GM19468 (cell line): ENCODE measurements at regions not wholly inside any gene's neighbourhood (a gene's known extent, or its start where the extent isn't known, plus 50 kb on each side); places are given as distances from the start of the nearest gene placed in this dataset.
"Not testable (repeated sequence)": the region's sequence is repeated elsewhere in the genome, so short reads cannot be mapped to it uniquely, and the experiment has no call there.

Source experiments
- ATAC-seq: cut with Tn5 transposase; IDR thresholded peaks from one replicate; pipeline ENCODE4 v1.9.1; 2021; ENCODE audit warnings: mild to moderate bottlenecking, moderate library complexity, moderate number of reproducible peaks; ENCODE audit not compliant: unreplicated experiment; ENCODE audit errors: extremely low read depth

DNA sequence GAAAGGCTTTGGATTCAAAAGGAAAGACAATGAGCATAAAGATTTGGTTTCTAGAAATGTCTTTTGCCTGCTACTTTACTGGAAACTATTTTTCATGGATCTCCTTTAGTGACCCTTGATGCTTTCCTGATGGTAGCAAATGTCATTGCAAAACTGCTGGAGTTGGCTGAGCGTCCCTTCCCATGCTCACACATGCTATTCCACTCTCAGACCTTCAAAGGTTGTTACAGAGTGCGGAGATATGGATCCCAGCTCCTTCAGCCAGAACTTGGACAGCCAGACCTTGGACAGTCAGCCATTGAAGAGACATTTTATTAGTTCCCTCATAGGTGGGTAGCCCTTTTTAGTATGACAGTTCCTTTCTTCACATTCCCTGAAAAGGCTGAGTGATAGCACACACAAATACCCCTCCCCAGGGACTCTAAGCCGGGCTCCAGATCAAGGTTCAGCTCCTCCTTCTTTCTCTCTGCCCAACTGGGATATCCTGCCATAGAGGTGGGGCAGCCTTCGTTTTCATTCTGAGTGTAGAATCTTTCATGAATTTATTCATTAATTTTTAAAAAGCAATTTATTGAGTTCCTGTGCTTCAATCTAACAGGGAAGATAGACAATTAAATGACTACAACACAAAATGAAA lies 153.3 kb upstream of the SLC44A1 start:
- ATAC-seq = no peak

DNA sequence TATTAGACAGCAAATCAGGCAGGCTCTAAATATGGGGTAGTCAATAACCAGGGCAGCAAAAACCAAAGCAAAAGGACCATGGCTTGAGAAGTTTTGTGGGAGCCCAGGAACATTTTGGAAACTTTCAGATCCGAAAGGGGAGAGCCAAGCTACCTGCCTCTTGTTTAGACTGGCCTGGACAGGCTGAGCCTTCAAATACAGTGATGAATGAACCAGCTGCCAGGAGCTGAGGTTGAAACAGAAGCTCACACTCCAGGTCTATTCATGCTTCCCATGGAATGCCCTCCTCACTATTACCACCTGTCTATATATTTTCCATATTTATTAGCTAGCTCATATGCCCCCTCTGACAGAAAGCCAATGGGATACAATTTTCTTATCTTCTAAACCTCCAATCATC lies 150.8 kb upstream of the SLC44A1 start:
- ATAC-seq = no peak

- ATAC-seq = no peak
Measured at GRCh38 chr9:105098370-105098769, 146.1 kb upstream of the SLC44A1 start.

- no peak for ATAC-seq
Measured at GRCh38 chr9:105103776-105104175, 140.7 kb upstream of the SLC44A1 start.

GRCh38 chr9:105114318-105114717 lies 130.1 kb upstream of the SLC44A1 start:
- no peak for ATAC-seq

GRCh38 chr9:105114964-105115728 lies 129.3 kb upstream of the SLC44A1 start:
- ATAC-seq = peak; percentile 59

- ATAC-seq = no peak
Measured at GRCh38 chr9:105116052-105116868, 128.2 kb upstream of the SLC44A1 start.

DNA sequence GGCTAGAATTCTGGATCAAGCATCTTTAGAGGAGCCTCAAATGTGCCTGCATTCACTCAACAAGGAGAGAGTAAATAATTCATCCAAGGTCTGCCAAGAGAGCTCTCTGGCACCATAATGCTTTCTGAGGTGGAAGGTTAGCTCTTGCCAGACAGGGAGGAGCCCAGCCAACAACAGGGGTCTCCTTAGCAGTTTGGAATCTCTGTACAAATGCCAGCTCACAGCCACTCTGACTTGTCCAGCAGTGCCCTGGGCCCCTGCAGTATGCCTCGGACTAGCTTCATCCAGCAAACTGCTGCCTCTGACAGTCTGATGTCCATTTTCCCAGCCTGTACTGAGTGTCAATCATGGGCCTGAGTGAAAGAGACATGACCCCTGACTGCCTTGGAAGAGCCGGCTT lies 127.2 kb upstream of the SLC44A1 start:
- ATAC-seq = no peak

- ATAC-seq = no peak
Measured at GRCh38 chr9:105118636-105119035, 125.8 kb upstream of the SLC44A1 start.

- no peak for ATAC-seq
Measured at GRCh38 chr9:105119156-105119555, 125.3 kb upstream of the SLC44A1 start.

DNA sequence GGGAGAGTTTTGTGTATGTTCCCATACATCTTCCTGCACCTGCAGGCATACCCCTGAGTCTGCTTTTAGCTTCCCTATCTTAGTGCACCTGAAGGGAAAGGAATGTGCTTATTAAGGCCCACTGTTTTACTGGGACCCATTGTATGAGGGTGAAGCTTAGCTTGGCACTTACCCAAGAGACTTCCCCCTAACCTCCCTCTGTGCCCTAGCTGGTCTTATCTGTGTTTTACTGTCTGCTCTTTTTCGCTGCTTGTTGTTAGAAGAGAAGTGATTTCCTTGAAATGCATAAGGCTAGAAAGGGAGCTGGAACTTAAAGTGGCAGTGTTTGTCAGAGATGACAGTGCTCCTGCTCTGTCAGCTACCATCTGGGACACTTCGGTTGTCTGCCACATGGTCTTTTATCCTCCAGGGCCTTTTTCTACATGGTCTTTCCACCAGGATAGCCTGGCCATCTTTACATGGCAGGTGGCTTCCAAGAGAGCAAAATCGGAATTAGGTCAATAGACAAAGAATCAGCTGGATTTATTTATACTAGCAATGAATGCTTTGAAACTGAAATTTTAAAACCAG lies 122.5 kb upstream of the SLC44A1 start:
- no peak for ATAC-seq

GRCh38 chr9:105124598-105124997 lies 119.9 kb upstream of the SLC44A1 start:
- ATAC-seq = not testable (repeated sequence)

DNA sequence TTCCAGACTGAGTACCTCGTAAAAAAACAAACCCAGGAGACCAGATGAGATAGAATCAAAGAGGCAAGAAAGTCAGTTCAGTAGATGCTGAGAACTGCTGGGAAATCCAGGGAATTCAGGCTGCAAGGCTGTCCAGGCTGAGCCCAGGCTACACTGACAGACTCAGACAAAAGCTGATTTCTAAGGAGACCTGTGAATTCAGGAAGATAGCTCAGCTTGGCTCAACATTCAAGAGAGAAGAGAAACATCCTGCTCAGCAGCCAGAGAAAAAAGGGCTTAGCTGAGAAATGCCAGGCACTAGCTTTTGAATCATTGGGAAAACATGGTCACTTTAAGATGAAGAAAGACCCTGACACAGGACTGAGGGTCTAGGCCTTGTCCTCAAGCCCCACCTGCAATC lies 118.2 kb upstream of the SLC44A1 start:
- no peak for ATAC-seq

GRCh38 chr9:105127863-105128220 lies 116.6 kb upstream of the SLC44A1 start:
- ATAC-seq = peak; percentile 95

DNA sequence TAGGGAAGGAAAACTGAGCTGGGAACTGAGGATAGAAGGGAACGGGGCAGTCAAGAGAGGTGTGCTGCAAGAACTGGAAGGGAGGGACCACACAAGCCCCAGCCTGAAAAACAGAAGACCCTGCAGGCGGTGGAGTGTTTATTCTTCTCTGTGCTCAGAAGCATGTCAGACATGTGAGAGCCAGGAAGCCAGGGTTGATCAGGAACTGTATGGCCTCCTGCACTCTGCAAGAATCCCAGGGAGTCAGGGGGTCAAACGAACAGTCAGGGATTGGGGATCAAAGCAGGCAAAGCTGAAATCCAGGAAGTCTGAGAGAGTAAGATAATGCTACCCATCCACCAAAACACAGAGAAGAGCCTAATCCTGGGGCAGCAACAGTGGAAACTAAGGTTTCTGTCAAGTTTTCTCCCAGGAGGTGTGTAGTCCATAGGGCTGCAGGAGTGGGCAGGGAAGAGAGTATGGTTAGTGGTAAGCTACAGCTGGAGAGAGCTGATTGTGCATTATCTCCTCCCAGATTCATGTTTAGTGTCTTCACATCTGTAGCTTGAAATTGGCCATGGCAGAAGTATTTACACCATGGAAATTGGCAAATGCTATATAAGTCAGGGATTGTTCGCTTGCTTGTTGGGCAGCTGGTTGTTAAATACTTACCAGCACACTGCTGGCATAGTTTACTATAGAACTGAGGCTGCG lies 115.4 kb upstream of the SLC44A1 start:
- ATAC-seq = no peak

GRCh38 chr9:105129731-105130130 lies 114.7 kb upstream of the SLC44A1 start:
- no peak for ATAC-seq

DNA sequence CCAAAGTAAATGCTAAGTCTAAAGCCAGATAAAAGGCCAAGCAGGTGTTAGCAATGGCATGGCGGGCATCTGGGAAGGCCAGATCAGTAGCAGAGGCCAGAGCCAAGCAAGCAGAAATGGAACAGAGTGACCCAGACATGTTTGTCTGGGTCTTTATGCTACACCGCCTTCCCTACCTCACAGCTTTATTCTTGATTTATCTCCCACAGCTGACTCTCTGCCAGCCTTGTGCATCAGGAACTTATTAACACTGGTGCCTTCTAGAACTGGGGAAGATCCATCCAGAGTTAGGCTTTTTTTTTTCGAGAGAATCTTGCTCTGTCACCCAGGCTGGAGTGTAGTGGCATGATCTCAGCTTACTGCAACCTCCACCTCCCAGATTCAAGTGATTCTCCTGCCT lies 112.5 kb upstream of the SLC44A1 start:
- no peak for ATAC-seq

DNA sequence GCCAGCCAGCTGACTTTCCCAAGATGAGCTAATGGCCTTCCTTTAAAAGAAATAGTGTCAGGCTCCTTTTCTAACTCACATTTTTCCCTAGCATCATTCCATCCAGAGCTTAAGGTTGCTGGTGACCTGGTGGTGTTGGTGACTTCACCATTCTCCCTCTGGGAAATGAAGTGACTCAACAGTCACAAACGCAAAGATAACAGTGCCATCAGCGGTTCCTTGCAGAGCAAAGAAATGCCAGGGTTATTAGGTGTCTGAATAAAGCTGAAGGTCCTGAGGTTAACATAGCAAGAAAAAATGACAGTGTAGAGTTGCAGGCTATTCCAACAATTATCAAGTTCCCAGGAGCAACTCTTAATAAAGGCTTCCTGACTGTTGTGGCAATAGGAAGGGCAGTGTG lies 111.8 kb upstream of the SLC44A1 start:
- no peak for ATAC-seq

DNA sequence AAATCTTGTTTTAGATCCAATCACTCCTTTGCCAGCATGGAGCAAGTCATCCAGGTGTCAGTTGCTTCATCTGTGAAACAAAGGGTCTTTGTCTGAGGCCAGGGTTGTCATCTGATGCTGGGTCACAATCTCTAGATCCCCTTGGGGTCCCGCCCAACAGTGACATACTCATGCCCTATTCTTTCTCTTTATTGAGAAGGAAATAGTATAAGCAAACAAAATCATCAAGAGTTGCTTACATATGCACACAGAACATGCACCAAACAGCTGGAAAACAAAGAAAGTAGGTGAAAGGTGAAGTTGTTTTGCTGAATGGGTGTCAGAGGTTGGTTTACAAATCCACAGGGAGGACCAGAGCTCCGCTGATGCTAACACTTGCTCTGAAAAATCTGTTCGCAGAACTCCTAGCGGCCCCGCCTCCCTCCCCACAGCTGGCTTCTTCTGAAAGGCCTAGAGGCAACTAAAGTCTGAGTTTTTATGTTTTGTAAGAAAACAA lies 106.1 kb upstream of the SLC44A1 start:
- no peak for ATAC-seq
